NCI-H69 (cell line): ENCODE measurements at regions not wholly inside any gene's neighbourhood (a gene's known extent, or its start where the extent isn't known, plus 50 kb on each side); places are given as distances from the start of the nearest gene placed in this dataset.

Source experiments
- DNase-seq: peaks from one replicate; lab custom pipeline; 2025; lab: John Stamatoyannopoulos, UW

DNA sequence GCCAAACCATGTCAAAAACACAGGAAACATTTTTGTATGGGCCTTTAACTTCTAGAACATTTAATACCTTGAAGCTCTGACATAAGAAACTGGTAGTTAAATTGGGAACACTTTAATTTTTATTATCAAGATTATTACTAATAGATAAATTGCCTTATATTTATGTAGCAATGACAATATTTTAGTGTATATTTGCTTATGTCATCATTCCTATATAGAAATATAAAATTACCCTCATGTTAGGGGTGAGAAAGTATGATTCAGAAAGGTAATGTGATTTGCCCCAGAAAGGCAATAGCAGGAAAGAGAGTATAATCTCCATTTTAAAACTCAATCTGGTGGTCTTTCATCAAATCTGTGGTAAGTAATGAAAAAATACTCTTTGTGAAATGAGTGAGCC lies 147.4 kb downstream of the IL15 start:
- no peak for DNase-seq

DNA sequence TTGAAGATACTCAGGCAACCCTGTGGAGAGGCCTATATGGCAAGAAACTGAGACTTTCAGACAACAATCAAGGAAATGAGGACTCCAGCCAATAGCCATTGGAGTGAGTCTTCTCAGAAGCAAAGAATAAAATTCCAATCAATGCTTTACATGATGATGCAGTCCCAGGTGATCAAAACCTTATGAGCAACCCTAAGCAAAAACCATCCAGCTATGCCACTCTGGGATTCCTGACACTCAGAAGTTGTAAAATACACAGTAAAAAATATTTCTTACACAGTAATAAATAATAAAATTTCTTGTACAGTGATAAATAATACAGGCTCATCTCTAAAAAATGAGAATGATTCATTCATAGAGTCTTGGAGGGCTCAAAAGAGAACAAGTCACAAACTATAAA lies 150.6 kb downstream of the IL15 start:
- no peak for DNase-seq

DNA sequence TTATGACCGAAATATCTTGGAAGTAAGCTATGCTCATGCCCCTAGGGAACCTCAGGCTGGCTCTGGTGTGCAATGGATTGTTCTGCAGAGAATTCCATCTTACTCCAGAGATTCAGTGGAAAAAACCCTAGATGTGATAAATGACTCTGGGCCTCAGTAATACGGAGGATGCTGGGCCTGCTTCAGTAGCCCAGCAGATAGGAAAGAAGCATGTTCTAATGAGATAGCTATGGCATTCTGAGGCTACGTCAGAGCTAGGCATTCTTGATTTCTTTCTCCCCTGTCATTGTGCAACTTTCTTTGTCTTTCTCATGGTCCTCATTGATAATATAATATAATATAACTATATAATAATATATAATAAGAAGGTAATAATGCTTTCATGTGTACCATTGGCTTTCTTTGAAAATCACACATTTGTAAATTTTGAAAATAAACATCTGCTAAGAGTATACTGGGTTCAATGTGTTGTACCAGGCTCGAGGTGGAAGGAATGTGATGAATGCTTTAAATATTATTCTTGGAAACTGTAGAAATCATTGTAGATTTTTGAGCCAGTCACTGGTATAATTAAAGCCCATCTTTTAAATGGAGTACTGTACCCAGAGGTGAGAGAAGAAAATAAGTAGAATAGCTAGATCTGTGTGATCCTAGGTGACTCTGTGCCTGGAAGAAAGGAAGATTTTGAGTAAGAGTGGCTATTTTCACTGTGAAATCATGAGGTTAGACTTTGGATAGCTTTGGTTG lies 152.0 kb downstream of the IL15 start:
- DNase-seq = no peak

DNA sequence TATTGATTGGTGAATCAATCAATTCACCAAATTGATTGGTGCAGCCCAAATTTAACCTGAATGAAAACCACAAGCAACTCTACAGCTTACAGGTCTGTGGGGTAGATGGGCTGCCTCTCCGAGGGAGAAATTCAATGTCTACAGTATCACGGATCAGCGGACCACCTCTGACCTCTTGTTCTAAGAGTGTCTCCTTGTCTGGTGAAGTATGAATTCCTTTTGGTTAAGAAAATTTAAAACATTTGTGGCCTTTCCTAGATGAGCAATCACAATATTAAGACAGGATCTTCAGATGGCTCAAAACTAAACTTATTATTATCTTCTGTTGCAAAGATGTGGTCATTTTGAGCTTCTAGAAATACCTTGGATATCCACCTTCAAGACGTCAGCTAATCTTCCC lies 153.3 kb downstream of the IL15 start:
- DNase-seq = no peak

DNA sequence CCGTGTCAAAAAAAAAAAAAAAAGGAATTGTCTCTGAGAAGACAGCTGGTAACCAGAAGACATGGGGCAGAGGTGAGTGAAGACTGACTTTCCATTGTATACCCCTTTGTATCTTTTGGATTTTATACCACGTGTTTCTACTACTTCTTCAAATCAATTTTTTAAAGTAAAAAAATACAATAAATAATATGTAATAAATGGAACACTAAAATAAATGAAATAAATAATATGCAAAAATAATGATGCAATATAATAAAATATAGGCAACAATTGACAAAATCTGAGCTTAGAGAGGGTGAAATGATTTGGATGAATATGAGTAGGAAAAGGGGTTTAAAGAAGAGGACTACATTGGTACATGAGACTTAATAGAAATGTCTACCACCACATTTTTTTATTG lies 155.8 kb downstream of the IL15 start:
- DNase-seq = no peak

DNA sequence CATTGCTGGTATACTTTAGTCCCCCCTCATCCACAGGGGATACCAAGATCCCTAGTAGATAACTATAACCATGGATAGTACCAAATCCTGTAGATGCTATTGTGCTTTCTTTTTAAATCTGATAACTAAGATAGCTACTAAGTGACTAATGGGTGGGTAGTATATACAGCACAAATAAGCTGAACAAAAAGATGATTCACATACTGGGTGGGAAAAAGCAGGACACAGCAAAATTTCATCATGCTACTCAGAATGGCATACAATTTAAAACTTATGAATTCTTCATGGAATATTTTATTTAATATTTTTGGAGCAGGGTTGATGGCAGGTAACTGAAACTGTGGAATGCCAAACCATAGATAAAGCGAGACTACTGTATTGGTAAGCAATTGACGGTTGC lies 161.6 kb downstream of the IL15 start:
- DNase-seq = no peak

DNA sequence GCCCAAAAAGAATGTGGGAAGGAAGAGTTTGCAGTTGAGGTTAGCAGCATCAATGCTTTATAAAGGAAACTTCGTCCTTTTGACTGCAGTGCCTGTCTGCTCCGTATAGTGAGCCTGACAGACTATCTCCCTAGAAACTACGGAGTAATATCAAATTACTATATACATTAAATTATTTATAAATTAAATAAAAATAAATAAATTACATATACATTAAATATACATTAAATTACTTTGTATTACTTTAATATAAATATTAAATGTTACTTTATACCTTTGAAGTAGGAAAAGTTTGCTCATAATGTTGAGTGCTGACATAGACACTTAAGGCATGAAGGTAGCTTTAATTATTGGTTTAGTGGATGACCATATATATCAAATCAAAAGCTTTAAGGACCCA lies 165.2 kb downstream of the IL15 start:
- no peak for DNase-seq

DNA sequence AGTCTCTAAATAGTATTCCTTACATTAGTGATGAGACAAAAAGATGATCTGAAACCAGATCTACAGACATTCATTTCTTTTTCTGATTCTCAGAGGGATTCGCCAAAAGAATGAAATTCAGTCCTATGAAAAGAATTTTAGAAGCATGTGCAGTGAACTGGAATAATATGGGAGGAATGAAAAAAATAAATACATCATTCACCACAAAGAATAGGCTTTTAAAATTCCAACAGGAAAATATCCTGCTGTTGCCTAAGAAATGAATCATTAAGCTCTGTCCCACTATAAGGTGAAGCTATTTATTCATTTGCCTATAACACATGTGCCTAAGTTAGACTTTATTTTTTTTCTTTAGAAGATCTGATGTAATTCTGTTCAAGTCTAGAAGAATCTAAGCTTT lies 165.9 kb downstream of the IL15 start:
- DNase-seq = no peak

DNA sequence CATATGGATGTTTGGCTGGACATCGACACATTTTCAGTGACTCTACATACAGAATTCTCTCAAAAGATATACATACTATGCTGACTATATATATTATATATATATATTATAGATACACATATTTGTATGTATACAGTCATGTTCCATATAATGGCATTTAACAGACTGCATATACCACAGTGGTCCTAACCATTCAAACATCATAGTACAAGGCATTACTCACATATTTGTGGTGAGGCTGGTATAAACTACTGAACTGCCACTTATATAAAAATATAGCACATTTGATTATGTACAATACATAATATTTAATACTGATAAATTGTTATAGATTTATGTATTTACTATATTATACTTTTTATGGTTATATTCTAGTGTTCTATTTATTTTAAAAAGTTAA lies 168.5 kb downstream of the IL15 start:
- no peak for DNase-seq

DNA sequence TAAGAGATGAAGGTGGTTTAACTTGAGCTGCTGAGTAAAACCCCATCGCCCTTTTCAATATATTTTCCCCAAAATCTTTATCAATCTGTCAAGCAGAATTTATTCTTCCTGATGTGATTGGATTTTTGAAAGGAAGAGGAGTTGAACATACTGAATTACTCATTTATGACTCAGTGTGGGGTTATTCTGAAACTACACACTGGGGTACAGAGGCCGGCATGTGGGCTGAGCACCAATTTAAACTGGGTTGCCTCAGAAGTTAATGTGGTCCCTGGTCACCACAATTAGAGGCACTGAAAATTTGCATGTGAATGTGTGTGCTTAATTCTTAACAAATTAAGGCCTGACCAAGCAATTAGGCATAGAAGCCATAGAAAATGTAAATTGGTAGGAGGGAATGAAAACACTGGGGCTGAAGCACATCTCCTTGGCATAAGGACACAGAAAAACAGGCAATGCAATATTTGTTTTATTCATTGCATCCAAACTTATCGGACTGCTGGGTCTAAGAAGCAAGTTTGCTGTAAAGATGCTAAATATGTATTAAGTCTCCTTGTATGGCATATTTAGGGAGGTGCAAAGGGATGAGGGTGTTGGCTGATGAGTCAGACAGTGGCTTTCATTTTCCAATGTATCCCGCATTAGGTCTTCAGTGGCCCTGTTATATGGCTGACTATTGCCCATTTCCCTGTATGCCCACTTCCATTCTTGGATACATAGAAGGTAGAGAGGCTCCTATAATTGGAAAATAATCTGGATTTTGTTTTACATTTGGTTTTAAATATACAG lies 170.9 kb downstream of the IL15 start:
- peak; percentile 5 for DNase-seq

DNA sequence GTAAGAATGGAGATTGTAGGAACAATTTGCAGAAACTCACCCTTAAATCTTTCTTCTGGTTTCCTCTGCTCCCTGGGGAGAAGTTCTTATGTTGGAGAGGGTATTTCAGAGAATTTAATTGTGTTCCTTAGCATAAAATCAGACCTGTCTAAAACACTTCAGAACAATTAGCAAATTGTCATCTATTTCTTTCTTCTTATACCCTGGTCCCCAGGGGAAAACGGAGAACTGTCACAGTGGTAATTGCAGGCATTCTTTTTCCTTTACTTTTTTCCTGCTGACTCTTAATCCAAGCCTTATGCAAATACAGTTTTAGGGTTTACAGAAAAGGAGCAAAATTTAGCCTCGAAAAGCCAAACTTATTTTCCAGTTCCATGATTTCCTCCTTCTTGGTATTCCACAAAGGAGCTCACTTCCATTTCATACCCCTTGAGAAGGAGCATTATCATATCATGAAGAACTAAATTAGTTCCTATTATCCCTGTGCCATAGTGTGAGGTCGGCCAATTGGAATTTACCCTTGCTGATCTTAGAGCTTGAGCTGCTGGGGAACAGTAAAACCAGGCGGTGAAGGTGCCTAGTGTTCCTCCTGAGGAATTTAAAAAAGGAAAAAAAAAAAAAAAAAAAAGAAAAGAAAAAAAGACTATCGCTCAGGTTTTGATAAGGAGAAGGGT lies 173.8 kb downstream of the IL15 start:
- DNase-seq = peak; percentile 7

DNA sequence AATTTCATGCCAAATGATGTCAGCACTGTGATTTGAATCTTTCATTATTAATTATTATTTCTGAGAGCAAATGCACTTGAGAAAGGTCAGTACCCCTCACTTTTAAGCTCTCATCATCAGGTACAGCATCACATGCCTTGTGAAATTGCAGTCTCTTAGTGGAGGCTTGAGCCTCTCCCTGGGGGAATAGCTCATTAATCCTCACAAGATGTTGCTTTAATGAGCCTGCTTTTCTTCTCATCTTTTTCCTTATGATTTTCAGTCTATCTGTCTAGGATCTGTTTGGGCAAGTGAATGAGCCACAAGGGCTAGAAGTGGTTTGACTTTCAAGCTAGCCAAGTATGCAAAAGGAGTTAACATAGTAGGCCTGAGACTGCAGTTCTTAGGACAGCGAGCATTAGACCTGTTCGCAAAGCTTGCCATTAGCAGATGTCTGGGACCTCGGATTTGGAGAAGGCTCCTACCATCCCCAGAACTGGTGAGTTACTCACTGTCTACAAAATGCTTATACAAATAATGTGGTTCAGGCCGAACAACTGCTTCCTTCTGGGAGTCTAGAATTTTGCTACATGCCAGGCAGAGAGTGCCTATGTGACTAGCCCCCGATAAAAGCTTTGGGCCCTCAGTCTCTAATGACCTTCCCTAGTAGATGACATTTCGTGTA lies 174.5 kb downstream of the IL15 start:
- DNase-seq = peak; percentile 23

DNA sequence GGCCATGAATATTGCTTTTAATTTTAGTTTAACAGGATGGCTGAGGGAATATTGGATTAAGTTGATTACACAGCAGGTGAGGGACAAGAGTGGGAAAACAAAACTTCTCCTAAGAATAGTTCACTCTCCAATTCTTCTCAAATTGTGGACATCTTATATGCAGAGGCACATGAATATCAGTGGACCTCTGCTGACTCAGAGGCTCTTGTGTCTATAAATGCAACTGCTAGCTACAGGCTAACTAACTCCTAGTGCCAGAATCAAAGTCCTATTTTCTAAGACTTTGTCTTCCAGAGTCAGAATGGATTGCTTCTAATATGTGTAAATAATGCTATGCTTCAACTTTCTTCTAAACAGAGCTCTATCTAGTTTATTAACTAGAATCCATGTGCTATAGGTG lies 175.8 kb downstream of the IL15 start:
- no peak for DNase-seq

DNA sequence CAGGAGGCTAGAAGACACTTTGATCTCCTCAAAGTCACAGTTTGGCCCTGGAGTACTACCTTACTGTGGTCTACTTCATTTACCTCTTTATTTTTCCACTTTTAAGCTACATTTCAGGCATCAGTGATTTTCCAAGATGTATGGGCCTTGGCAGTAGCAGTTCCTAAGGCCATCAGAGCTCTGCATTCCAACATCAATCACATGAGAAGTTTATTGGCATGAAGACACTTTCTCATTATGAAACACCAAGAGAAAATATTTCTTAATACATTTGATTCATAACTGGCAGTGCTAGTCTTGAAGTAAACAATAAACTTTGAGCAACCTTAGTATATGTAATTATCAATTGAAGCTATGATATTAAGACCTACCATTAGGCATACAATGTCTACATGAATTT lies 178.1 kb downstream of the IL15 start:
- DNase-seq = no peak

DNA sequence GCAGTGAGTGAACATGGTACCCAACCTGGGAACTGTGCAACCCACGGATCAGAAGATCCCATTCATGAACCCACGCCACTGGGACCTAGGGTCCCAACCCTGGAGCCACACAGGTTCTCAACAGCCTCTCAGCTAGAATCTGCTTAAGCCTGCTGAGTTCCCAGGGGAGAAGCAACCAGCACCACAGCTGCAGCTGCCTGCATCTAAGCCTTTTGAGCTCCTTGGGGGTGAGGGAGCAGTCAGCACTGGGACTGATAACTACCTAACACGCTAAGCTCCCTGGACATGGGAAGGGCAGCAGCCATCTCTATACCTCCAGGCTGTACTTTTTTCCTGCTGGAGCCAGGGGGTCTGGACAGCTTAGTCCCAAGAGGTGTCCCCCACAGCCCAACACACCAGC lies 179.3 kb downstream of the IL15 start:
- DNase-seq = no peak

DNA sequence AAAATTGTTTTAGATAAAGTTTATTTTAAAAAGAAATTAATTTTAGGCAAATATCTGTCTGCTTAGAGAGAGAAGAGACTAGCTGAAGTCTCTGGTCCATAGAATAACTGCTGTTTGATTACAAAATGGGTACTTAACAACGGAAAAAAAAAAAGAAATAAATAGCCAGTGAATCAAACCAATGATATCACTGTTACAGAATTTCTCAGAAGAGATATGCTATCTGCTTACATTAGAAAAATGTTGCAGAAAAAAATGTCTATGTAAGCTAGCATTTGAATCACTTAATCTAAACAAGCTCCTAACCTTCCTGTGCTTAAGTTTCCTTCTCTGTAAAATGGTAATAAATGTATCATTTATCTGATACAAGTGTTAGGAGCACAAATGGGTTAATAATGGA lies 189.9 kb downstream of the IL15 start:
- DNase-seq = no peak

DNA sequence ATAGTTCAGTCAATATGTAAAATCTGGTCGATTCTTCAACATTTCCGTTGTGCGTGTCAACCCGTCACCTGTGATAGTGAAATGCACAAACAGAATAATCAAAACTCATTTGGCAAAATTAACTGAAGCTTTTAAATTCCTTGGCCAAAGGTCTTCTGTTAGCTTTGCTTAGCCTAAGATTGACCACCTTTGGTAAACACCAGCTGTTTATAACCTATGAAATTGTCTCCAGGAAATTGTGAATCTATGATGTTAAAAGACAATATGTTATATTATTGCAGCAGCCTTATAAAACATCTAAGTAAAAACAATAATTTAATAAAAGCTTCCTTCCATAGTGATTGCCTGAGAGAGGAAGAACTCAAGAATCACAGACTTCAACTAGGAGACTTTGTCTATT lies 196.8 kb downstream of the IL15 start:
- no peak for DNase-seq

DNA sequence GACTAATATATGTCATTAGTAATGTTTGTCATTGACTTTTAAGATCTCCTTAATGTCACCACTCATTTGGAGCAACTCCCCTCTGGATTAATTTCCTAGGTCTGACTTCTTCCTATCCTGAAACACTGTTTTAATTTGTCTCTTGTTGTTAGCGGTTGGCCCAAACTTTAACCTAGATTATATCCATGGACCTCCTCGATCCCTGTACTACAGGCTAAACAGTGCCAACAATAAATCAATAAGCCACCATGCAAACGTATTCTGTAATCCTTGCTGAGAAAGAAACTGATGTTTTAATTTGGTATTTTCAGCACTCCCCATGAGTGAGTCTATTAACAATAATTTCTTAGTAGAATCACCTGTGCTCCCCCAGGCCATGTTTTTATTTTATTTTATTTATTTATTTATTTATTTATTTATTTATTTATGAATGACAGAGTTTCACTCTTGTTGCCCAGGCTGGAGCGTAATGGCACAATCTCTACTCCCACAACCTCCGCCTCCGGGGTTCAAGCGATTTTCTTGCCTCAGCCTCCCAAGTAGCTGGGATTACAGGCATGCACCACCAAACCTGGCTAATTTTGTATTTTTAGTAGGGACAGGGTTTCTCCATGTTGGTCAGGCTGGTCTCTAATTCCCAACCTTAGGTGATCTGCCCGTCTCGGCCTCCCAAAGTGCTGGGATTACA lies 204.1 kb downstream of the IL15 start:
- no peak for DNase-seq

DNA sequence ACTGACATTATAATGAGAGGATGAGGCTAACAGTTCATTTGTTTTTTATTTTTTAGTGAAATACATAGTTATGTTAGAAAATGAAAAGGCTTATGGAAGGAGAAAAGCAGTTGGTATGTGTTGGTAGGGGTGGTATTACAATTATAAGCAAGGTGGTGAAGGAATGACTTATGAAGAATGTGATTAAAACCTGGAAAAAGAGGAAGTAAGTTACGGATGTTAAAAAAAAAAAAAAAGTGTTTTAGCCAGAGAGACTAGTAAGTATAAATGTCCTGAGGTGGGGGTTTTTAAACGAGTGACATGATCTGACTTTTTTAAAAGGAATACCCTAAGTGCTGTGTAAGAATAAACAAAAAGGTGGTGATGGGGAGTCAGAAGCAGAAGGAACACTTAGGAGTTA lies 206.8 kb downstream of the IL15 start:
- DNase-seq = no peak

DNA sequence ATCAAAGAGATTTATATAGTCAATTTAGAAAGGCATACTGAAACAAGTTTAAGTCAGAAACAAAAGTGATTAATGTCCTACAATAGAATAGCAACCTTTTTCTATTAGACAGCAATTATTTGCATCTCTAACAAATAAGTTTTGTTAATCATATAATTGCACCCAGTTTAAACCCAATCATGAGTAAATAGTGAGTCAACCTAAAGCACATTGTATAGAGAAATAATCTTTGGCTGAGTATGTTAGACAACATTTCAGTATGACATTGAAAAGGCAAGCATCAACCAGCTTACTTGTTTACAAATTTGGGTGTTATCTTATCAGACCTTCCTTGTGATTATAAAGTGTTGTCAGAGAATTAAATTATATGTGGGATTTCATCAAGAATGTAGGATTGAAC lies 209.5 kb downstream of the IL15 start:
- DNase-seq = no peak

DNA sequence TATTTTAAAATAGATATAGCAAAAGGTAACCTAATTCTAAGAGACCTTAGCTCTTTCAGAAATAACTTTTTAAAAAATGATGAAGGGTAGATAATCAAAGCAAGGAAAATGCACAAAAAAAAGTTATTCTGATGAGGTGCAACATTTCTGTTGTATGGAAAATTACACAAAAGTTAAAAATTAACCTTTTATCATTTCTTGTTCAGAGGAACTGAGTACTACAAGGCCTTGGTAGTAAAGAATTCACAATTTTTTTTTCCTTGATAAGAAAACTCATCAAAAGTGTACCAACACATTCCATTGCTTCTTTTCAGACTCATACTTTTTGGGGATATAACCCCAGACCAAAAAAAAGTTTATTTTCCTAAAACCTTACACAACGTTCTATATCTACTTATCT lies 213.0 kb downstream of the IL15 start:
- DNase-seq = no peak

DNA sequence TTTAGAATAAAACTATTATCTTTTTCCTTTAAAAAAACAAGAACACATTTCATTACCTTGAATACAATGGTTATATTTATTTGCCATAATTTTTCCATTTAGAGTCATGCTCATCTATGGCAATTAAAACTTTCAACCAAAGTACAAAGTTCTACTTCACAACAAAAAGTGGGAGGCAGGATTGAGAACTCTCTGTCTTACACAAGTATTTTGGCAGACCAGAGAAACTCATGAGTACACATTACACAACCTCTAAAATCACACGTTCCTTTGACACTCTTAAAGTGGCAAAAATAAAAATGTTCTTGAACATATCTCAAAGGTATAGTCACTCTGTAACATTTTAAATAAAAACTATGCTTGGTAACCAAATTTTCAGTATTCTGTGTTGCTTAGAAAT lies 213.4 kb downstream of the IL15 start:
- no peak for DNase-seq
